Astrocyte of the spinal cord (primary cell): ENCODE measurements at regions not wholly inside any gene's neighbourhood (a gene's known extent, or its start where the extent isn't known, plus 50 kb on each side); places are given as distances from the start of the nearest gene placed in this dataset.
"Not testable (repeated sequence)": the region's sequence is repeated elsewhere in the genome, so short reads cannot be mapped to it uniquely, and the experiment has no call there.

Experiments
- DNase-seq: peaks from one replicate; pipeline ENCODE4 v3.0.0; 2011; ENCODE audit warnings: low read depth, low spot score
- H3K4me3 ChIP-seq: 2 replicates; pipeline ENCODE4 v1.5.1; 2011; ENCODE audit warnings: low read depth, mild to moderate bottlenecking, low read length, moderate library complexity
- in situ Hi-C: cut with HindIII; loops from 2 replicates; pipeline ENCODE4 v1.10.0; 2017; ENCODE audit warnings: low sequenced_read_pairs
- TF ChIP-seq, protein P1 (sequence below): IDR thresholded peaks from 2 replicates; pipeline ENCODE4 v1.5.1; 2012; ENCODE audit warnings: low read depth, mild to moderate bottlenecking, low read length, inconsistent platforms

DNA sequence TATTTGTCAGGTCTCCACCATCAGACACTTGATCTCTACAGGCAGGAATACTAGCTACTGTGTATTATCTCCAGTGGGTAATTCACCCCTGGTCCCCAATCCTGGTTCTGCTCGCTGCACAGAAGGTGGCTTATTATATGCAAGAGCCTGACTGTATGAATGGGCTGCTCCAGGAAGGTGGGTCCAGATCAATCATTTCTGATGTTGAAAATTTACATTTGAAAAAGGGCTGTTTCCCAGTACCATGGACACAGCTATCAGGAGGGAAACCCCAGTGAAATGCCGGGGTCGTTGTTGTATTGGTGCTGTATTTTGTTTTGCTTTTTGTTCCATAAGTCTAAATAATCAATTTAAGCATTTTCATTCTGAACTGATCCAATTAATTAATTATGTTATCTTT, 367.6 kb downstream of the RND3 start:
- in situ Hi-C loops, result no loop called here
- H3K4me3 ChIP-seq, result no peak overlapping the region
- DNase-seq, result no peak
- TF ChIP-seq, protein P1, sequence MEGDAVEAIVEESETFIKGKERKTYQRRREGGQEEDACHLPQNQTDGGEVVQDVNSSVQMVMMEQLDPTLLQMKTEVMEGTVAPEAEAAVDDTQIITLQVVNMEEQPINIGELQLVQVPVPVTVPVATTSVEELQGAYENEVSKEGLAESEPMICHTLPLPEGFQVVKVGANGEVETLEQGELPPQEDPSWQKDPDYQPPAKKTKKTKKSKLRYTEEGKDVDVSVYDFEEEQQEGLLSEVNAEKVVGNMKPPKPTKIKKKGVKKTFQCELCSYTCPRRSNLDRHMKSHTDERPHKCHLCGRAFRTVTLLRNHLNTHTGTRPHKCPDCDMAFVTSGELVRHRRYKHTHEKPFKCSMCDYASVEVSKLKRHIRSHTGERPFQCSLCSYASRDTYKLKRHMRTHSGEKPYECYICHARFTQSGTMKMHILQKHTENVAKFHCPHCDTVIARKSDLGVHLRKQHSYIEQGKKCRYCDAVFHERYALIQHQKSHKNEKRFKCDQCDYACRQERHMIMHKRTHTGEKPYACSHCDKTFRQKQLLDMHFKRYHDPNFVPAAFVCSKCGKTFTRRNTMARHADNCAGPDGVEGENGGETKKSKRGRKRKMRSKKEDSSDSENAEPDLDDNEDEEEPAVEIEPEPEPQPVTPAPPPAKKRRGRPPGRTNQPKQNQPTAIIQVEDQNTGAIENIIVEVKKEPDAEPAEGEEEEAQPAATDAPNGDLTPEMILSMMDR, result no peak

DNA sequence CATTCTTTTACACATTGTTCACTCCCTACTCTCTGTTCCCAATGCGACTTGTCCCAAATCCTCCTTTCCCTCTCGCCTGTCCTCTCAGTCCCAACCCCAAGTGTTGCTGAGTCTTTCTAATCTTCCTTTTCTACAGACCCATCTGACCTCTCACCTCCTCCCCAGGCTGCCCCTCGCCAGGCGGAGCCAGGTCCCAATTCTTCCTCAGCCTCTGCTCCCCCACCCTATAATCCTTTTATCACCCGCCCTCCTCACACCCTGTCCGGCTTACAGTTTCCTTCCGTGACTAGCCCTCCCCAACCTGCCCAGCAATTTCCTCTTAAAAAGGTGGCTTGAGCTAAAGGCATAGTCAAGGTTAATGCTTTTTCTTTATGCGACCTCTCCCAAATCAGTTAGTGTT, 373.4 kb downstream of the RND3 start:
- DNase-seq, H3K4me3 ChIP-seq, in situ Hi-C loops: not testable (repeated sequence)

- in situ Hi-C loops, result no loop called here
- no peak for DNase-seq
- H3K4me3 ChIP-seq, result no peak overlapping the region
- TF ChIP-seq, protein P1, result no peak
Observed at GRCh38 chr2:150110548-150110947, 376.9 kb downstream of the RND3 start.

- TF ChIP-seq, protein P1, result no peak
- H3K4me3 ChIP-seq, result no peak overlapping the region
- DNase-seq, result no peak
Observed at GRCh38 chr2:150109912-150110311, 377.6 kb downstream of the RND3 start.

GRCh38 chr2:150109028-150109427, 378.4 kb downstream of the RND3 start:
- DNase-seq, result no peak
- in situ Hi-C loops, result no loop called here
- TF ChIP-seq, protein P1, result no peak
- no peak overlapping the region for H3K4me3 ChIP-seq

More at GRCh38 chr2:150109912-150110311, 377.6 kb downstream of the RND3 start:
- in situ Hi-C loops, result no loop called here

DNA sequence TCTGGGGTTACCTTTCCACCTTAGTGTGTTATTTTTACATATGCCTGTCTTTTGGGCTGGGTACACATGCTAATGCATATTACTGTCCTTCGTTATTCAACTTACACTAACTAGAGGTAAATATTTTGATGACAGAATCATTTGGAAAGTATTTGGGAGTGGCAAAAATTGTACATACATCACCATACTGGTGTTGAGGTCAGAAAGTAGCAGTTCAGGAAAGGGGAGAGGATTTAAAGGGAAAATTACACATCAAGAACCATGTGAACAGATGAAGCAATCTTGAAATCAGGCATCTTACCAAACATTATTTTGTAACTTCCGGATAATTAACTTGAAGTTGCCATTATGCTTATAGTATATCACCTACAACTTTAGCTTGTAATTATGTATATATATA, 379.7 kb downstream of the RND3 start:
- DNase-seq, result no peak
- H3K4me3 ChIP-seq, result no peak overlapping the region
- in situ Hi-C loops, result no loop called here
- TF ChIP-seq, protein P1, result no peak

- in situ Hi-C loops, result no loop called here
- no peak overlapping the region for H3K4me3 ChIP-seq
- TF ChIP-seq, protein P1, result no peak
- DNase-seq, result no peak
Observed at GRCh38 chr2:150107170-150107569, 380.3 kb downstream of the RND3 start.
